Heart left ventricle (tissue), 16 donors: ENCODE measurements at regions not wholly inside any gene's neighbourhood (a gene's known extent, or its start where the extent isn't known, plus 50 kb on each side); places are given as distances from the start of the nearest gene placed in this dataset.

Experiments used
- ATAC-seq, 4 donors: fragments of 200-7000 bp; cut with Tn5 transposase; one replicate each; pipeline ENCODE4 v1.9.1; 2020 to 2022; ENCODE audit warnings: moderate library complexity in 4 of 4, mild to moderate bottlenecking in 3 of 4, moderate number of reproducible peaks in 1 of 4
- DNase-seq, 5 donors: peaks; one replicate each; pipeline ENCODE4 v3.0.0-alpha.2; 2020
- H3K27ac ChIP-seq, 12 donors: fragments of 200-600 bp; sonication (generic) in 4 of 12; one replicate each; pipeline versions ENCODE4 v1.5.0 to v1.8.0; 2016 to 2022; ENCODE audit warnings: mild to moderate bottlenecking in 2 of 12
- H3K27me3 ChIP-seq, 9 donors: fragments of 200-600 bp; sonication (generic) in 2 of 9; one replicate each; pipeline versions ENCODE4 v1.5.1 to v1.8.0; 2016 to 2022; ENCODE audit warnings: mild to moderate bottlenecking in 3 of 9
- H3K36me3 ChIP-seq, 9 donors: fragments of 200-600 bp; sonication (generic) in 2 of 9; one replicate each; pipeline versions ENCODE4 v1.5.0 to v1.8.0; 2018 to 2022; ENCODE audit warnings: mild to moderate bottlenecking in 2 of 9
- H3K4me1 ChIP-seq, 12 donors: fragments of 200-600 bp; sonication (generic) in 4 of 12; one replicate each; pipeline versions ENCODE4 v1.5.0 to v1.8.0; 2016 to 2022; ENCODE audit warnings: mild to moderate bottlenecking in 3 of 12
- H3K4me3 ChIP-seq, 12 donors: fragments of 200-600 bp; sonication (generic) in 4 of 12; one replicate each; pipeline versions ENCODE4 v1.5.0 to v1.8.0; 2017 to 2022; ENCODE audit warnings: mild to moderate bottlenecking in 9 of 12, moderate library complexity in 4 of 12
- H3K9me3 ChIP-seq, 12 donors: fragments of 200-600 bp; sonication (generic) in 4 of 12; one replicate each; pipeline versions ENCODE4 v1.5.0 to v1.8.0; 2016 to 2022; ENCODE audit warnings: mild to moderate bottlenecking in 1 of 12
- POLR2A ChIP-seq, 2 donors: fragments of 450-650 bp; IDR thresholded peaks; one replicate each; pipeline ENCODE4 v1.6.1; 2017; ENCODE audit warnings: antibody characterized with exemption in 2 of 2, mild to moderate bottlenecking in 2 of 2, moderate library complexity in 2 of 2
- WGBS, 4 donors: extraction: QIAGEN DNeasy Blood & Tissue Kit in 2 of 4; methylation state at CpG; one replicate each; pipeline versions ENCODE4 v1.1.5 to v1.1.7; 2013 to 2018; 5-methylcytosine and 5-hydroxymethylcytosine counted together
- intact Hi-C, 10 donors: fragments of 100-400 bp; cut with DNase I; formaldehyde crosslinking; loops; one replicate each; pipeline versions ENCODE4 v1.11.1 to v1.14.2; 2022
- TF ChIP-seq, protein P1 (sequence below), 12 donors: fragments of 200-600 bp; sonication (generic) in 4 of 12; IDR thresholded peaks; one replicate each; pipeline versions ENCODE4 v1.5.0 to v1.8.0; 2018 to 2022; ENCODE audit warnings: antibody characterized with exemption in 12 of 12, mild to moderate bottlenecking in 5 of 12
- donor health status: ischemic (EF 13 %, LVEDD 7.1; RV severe dilation, severe dysfunction).
- donor health status: healthy with polysubstance abuse.
- donor health status: DM: no; HTN: yes; CAD: no.
- donor health status: DM: no; HTN: no; CAD: no.
- donor health status: ischemic (EF 25% LVEDD 6.9; RV normal size, moderate dysfunction).
- donor health status: ischemic (EF 25% LVEDD 5.7; RV mildly dilated, moderate dysfunction).
- donor health status: healthy.
- donor health status: DM: yes; HTN: yes; CAD: no.
- donor health status: ischemic (EF 35%, LVEDD 5.7; RV mildly dilated, moderate dysfunction).
- donor health status: nonischemic (EF 11% LVEDD 7.7; RV severe dilation, severe dysfunction).
- donor health status: DM: yes; HTN: yes; CAD: no.
- donor health status: PGD.
- donor health status: ischemic (EF 29% LVEDD 5.4; RV normal size, mild dysfunction).
- donor health status: nonischemic (EF 23%, LVEDD 6.1; RV moderate dilation, normal function).

DNA sequence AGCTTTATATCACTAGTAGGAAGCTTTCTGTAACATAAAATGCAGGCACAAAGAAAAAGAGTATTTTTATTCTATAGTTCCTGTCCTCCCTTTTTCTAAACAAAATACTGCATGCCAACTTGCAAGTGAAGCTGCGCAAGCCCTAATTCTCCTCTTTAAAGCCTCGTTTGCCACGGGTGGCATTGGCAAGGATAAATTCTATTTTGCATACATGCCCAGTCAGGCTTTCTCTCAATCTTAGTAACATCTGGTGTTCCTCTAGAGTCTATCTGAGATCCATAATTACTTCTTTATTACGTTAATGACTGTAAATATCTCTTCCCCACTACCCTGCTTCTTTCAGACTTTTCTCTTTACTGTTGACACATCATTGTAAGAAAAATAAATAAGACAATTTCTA is 97.1 kb upstream of the DAAM1 start:
- Histone ChIP-seq H3K27me3 (peaks cover 0 to 25% (median 0%) of the 10 kb centered on the region in 9 donors), H3K4me3 (no peak overlapping the region), H3K27ac (no peak overlapping the region), H3K9me3 (no peaks in the 10 kb centered on the region), H3K36me3 (no peaks in the 10 kb centered on the region), H3K4me1 (no peaks in the 10 kb centered on the region)
- TF ChIP-seq POLR2A (IDR thresholded peaks at IDR 0.05), result no peak
- TF ChIP-seq, protein P1, sequence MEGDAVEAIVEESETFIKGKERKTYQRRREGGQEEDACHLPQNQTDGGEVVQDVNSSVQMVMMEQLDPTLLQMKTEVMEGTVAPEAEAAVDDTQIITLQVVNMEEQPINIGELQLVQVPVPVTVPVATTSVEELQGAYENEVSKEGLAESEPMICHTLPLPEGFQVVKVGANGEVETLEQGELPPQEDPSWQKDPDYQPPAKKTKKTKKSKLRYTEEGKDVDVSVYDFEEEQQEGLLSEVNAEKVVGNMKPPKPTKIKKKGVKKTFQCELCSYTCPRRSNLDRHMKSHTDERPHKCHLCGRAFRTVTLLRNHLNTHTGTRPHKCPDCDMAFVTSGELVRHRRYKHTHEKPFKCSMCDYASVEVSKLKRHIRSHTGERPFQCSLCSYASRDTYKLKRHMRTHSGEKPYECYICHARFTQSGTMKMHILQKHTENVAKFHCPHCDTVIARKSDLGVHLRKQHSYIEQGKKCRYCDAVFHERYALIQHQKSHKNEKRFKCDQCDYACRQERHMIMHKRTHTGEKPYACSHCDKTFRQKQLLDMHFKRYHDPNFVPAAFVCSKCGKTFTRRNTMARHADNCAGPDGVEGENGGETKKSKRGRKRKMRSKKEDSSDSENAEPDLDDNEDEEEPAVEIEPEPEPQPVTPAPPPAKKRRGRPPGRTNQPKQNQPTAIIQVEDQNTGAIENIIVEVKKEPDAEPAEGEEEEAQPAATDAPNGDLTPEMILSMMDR (IDR thresholded peaks at IDR 0.05), result no peak
- intact Hi-C loops, result no loop called here
- 79 to 86% (median 85%) methylated on average over 4 of the region's 4 CpGs for WGBS, 4 donors
- no peak for ATAC-seq
- no peak for DNase-seq

GRCh38 chr14:59091976-59092375 is 96.5 kb upstream of the DAAM1 start:
- 67 to 73% (median 70%) methylated on average over 4 of the region's 4 CpGs for WGBS, 4 donors
- Histone ChIP-seq H3K4me1 (no peaks in the 10 kb centered on the region), H3K9me3 (no peaks in the 10 kb centered on the region), H3K36me3 (no peaks in the 10 kb centered on the region), H3K27ac (no peak overlapping the region), H3K27me3 (peaks cover 0 to 25% (median 0%) of the 10 kb centered on the region in 9 donors), H3K4me3 (no peak overlapping the region)
- ATAC-seq (no peak), DNase-seq (no peak)
- intact Hi-C loops, result no loop called here
- TF ChIP-seq, protein P1 (IDR thresholded peaks at IDR 0.05), result no peak
- no peak for TF ChIP-seq POLR2A (IDR thresholded peaks at IDR 0.05)

DNA sequence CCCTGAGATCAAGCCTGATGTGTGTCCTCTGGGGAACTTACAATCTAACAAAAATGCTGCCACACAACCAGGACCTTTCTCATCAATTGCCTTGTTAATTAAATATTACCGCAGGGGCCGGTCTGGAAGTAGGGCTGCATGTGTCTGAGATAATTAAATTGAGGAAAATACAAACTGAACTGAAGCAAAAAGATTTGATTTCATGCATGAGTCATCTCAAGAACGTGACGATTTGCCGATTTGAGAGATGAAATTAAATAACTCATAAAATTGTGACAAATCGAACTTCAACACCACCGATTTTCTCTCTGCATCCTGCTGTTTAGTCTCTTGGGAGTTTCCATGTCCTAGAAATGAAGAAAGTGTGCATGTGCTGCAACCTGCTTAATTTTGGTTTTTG is 94.6 kb upstream of the DAAM1 start:
- H3K4me3 ChIP-seq, result no peak overlapping the region
- DNase-seq (no peak), ATAC-seq (no peak)
- no peaks in the 10 kb centered on the region for H3K9me3 ChIP-seq
- no peak overlapping the region for H3K27ac ChIP-seq
- peaks cover 0 to 28% (median 0%) of the 10 kb centered on the region in 9 donors for H3K27me3 ChIP-seq
- H3K36me3 ChIP-seq, result no peaks in the 10 kb centered on the region
- H3K4me1 ChIP-seq, result no peaks in the 10 kb centered on the region
- TF ChIP-seq, protein P1 (IDR thresholded peaks at IDR 0.05), result no peak
- no peak for TF ChIP-seq POLR2A (IDR thresholded peaks at IDR 0.05)
- intact Hi-C loops, result no loop called here
- WGBS, 4 donors, result 71 to 75% (median 72%) methylated on average over 7 of the region's 7 CpGs

DNA sequence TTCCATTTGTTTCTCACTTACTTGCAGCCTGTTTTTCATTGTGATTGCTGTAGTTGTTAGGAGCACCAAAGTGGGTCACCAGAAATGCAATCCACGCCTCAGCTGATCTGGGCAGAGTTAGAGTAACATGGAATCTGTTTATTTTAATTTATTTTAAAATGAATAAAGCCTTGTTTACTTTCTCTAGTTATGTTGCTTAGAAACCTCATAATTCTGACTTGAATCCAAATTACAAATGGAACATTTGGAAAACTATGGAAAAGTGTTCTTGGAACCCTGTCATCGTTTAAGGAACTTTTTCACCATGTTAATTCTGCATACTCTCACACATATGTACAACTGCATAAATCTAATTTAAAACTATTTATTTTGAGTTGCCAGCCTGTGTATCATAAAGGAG is 92.2 kb upstream of the DAAM1 start:
- Histone ChIP-seq H3K4me1 (no peaks in the 10 kb centered on the region), H3K27ac (no peak overlapping the region), H3K27me3 (peaks cover 0 to 39% (median 6%) of the 10 kb centered on the region in 9 donors), H3K4me3 (no peak overlapping the region), H3K36me3 (no peaks in the 10 kb centered on the region), H3K9me3 (no peaks in the 10 kb centered on the region)
- TF ChIP-seq, protein P1 (IDR thresholded peaks at IDR 0.05), result no peak
- no peak for TF ChIP-seq POLR2A (IDR thresholded peaks at IDR 0.05)
- DNase-seq (no peak), ATAC-seq (no peak)
- 34 to 55% (median 35%) methylated on average over 2 of the region's 2 CpGs for WGBS, 4 donors
- intact Hi-C loops, result no loop called here
